Fibroblast of lung (primary cell): ENCODE measurements at regions not wholly inside any gene's neighbourhood (a gene's known extent, or its start where the extent isn't known, plus 50 kb on each side); places are given as distances from the start of the nearest gene placed in this dataset.
"Not testable (repeated sequence)": the region's sequence is repeated elsewhere in the genome, so short reads cannot be mapped to it uniquely, and the experiment has no call there.

Experiments used
- EZH2 ChIP-seq: IDR thresholded peaks from 2 replicates; pipeline ENCODE4 v1.5.1; 2012; ENCODE audit warnings: low read length, control low read depth, mild to moderate bottlenecking; ENCODE audit errors: missing control alignments
- TF ChIP-seq, protein P1 (sequence below), 2 donors: IDR thresholded peaks in 1 of 2; conservative IDR thresholded peaks in 1 of 2; 1 replicate in 1 of 2; 2 replicates in 1 of 2; pipeline ENCODE4 v1.5.1; 2011 to 2012; ENCODE audit warnings: low read length in 2 of 2, control low read depth in 1 of 2, inconsistent platforms in 1 of 2, low read depth in 1 of 2, mild to moderate bottlenecking in 1 of 2

DNA sequence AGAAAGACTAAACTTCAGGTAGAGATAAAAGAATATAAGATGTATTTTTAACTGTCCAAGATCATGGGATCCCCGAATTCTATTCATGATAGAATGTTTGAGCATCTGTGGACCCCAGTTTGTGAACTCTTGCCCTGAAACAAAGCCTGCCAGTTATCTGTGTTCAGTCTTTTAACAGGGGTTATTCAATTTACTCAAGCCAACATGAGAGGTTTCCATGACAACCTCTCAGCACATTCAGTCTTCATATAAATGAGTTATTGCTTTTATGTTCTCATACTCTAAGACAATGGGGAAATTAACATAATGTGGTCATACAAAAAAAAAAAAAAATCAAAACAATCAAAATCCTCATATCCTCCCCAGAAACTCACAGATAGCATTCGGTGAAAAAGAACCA, 130.1 kb downstream of the NPIPA5 start:
- TF ChIP-seq, protein P1, sequence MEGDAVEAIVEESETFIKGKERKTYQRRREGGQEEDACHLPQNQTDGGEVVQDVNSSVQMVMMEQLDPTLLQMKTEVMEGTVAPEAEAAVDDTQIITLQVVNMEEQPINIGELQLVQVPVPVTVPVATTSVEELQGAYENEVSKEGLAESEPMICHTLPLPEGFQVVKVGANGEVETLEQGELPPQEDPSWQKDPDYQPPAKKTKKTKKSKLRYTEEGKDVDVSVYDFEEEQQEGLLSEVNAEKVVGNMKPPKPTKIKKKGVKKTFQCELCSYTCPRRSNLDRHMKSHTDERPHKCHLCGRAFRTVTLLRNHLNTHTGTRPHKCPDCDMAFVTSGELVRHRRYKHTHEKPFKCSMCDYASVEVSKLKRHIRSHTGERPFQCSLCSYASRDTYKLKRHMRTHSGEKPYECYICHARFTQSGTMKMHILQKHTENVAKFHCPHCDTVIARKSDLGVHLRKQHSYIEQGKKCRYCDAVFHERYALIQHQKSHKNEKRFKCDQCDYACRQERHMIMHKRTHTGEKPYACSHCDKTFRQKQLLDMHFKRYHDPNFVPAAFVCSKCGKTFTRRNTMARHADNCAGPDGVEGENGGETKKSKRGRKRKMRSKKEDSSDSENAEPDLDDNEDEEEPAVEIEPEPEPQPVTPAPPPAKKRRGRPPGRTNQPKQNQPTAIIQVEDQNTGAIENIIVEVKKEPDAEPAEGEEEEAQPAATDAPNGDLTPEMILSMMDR (conservative IDR thresholded peaks at IDR 0.05 in 1 of 2, IDR thresholded peaks at IDR 0.05 in 1 of 2; ENCODE audit: low read depth in 1 of 2, low read length in 2 of 2), result not testable (repeated sequence)
- TF ChIP-seq EZH2, result not testable (repeated sequence)
